ENCODE measurements at regions not wholly inside any gene's neighbourhood (a gene's known extent, or its start where the extent isn't known, plus 50 kb on each side); places are given as distances from the start of the nearest gene placed in this dataset.

DNA sequence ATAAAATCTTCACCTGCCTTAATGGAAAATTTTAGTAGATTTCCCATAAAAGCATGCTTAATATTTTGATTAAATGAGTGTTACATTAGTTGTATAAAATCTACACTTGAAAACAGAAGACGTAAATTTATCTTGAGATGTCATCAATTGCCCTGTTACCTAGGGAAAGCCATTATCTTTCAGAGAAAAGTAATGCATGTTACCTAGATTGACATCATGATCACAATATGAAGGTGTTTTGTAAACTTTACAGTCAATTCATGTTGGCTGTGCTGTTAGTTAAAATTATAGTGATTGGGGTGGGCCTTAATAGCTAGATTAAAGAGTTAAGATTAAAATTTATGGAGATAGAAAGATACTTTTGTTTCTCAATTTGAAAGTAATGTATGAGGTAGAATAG lies 293.2 kb upstream of the PCDH18 start:
- CTCF ChIA-PET, result no interaction called here
- no peak for ATAC-seq
- RAD21 ChIA-PET (ENCODE audit: unreplicated experiment), result no interaction called here
- H3K4me3 ChIP-seq, result no peak overlapping the region
- no peaks in the 10 kb centered on the region for H3K27me3 ChIP-seq (replicated peaks in 1 of 2; ENCODE audit: control insufficient read depth in 2 of 2, insufficient read depth in 2 of 2, low read length in 1 of 2)
- in situ Hi-C loops (cut with MboI), result no loop called here
- H2AFZ ChIP-seq (ENCODE audit: control insufficient read depth, low read depth, low read length), result no peak overlapping the region
- H3K36me3 ChIP-seq (ENCODE audit: control insufficient read depth in 2 of 2, insufficient read depth in 2 of 2, low read length in 1 of 2), result no peaks in the 10 kb centered on the region
- no peak overlapping the region for H3K4me2 ChIP-seq (ENCODE audit: control insufficient read depth, insufficient read depth)
- H3K9ac ChIP-seq (ENCODE audit: control insufficient read depth, insufficient read depth, low read length), result no peak overlapping the region
- H3K27ac ChIP-seq (ENCODE audit: control insufficient read depth, insufficient read depth), result no peak overlapping the region
- no TSS peak for BruUV-seq (replicated peaks)
- FAIRE-seq, result no peak
- H3K79me2 ChIP-seq (ENCODE audit: control insufficient read depth, insufficient read depth, low read length), result no peaks in the 10 kb centered on the region
- SMC1A ChIA-PET (ENCODE audit: uncharacterized antibody, unreplicated experiment), result no interaction called here
- DNase-seq (ENCODE audit: low read depth, low spot score), result no peak
- POLR2A ChIA-PET, result no interaction called here
- TF ChIP-seq, protein P1, sequence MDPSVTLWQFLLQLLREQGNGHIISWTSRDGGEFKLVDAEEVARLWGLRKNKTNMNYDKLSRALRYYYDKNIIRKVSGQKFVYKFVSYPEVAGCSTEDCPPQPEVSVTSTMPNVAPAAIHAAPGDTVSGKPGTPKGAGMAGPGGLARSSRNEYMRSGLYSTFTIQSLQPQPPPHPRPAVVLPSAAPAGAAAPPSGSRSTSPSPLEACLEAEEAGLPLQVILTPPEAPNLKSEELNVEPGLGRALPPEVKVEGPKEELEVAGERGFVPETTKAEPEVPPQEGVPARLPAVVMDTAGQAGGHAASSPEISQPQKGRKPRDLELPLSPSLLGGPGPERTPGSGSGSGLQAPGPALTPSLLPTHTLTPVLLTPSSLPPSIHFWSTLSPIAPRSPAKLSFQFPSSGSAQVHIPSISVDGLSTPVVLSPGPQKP (IDR thresholded peaks at IDR 0.05; ENCODE audit: low read depth, low read length), result no peak
- no peak for TF ChIP-seq JUNB (IDR thresholded peaks at IDR 0.05)
- TF ChIP-seq JUND (IDR thresholded peaks at IDR 0.05; ENCODE audit: low read depth, low read length), result no peak
- H4K20me1 ChIP-seq (ENCODE audit: control insufficient read depth, insufficient read depth), result no peaks in the 10 kb centered on the region
- no peaks in the 10 kb centered on the region for H3K9me3 ChIP-seq (replicated peaks; ENCODE audit: control insufficient read depth, insufficient read depth, low read length)
- intact Hi-C loops (cut with micrococcal nuclease; ENCODE audit: unreplicated experiment), result no loop called here
- no peaks in the 10 kb centered on the region for H3K4me1 ChIP-seq (ENCODE audit: control insufficient read depth, insufficient read depth, low read length)
- 61% methylated on average over 1 of the region's 1 CpG for WGBS (ENCODE audit: insufficient coverage, insufficient replicate concordance, low lambda C conversion rate, missing lambda C conversion rate)

DNA sequence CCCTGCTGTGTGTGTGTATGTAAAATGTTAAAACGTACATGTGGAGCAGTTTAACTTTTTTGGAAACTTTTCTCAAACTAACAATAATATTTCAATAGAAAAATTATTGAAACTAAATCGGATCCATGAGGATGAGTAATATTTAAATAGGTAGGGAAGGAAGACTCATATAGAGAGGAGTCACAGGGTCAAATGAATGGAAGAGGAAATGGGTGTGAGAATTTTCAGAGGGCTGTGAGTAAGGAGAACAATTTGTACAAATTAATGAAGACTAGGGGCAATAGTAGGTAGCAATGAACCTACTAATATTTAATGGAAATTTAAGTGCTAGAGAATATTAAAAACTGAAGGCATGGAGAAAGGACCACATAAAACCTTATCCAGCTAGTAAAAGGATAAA lies 290.7 kb upstream of the PCDH18 start:
- no peaks in the 10 kb centered on the region for H3K4me1 ChIP-seq (ENCODE audit: control insufficient read depth, insufficient read depth, low read length)
- no peak overlapping the region for H3K4me2 ChIP-seq (ENCODE audit: control insufficient read depth, insufficient read depth)
- 0% methylated on average over 2 of the region's 2 CpGs for WGBS (ENCODE audit: insufficient coverage, insufficient replicate concordance, low lambda C conversion rate, missing lambda C conversion rate)
- ChIA-PET CTCF (no interaction called here), SMC1A (ENCODE audit: uncharacterized antibody, unreplicated experiment) (interaction anchor here (0.6 to 0.9 kb wide), 2 partner anchors 857 to 1267 kb away, joined by 3 read pairs; no protein-coding TSS in a partner anchor), POLR2A (no interaction called here), RAD21 (ENCODE audit: unreplicated experiment) (no interaction called here)
- no peak for ATAC-seq
- H3K79me2 ChIP-seq (ENCODE audit: control insufficient read depth, insufficient read depth, low read length), result no peaks in the 10 kb centered on the region
- no peak overlapping the region for H3K4me3 ChIP-seq
- no peaks in the 10 kb centered on the region for H3K9me3 ChIP-seq (replicated peaks; ENCODE audit: control insufficient read depth, insufficient read depth, low read length)
- in situ Hi-C loops (cut with MboI), result no loop called here
- H3K27ac ChIP-seq (ENCODE audit: control insufficient read depth, insufficient read depth), result no peak overlapping the region
- H3K27me3 ChIP-seq (replicated peaks in 1 of 2; ENCODE audit: control insufficient read depth in 2 of 2, insufficient read depth in 2 of 2, low read length in 1 of 2), result no peaks in the 10 kb centered on the region
- TF ChIP-seq ZNF217 (IDR thresholded peaks at IDR 0.05), result no peak
- no peak for TF ChIP-seq BMI1 (IDR thresholded peaks at IDR 0.05; ENCODE audit: borderline replicate concordance)
- TF ChIP-seq, protein P2, sequence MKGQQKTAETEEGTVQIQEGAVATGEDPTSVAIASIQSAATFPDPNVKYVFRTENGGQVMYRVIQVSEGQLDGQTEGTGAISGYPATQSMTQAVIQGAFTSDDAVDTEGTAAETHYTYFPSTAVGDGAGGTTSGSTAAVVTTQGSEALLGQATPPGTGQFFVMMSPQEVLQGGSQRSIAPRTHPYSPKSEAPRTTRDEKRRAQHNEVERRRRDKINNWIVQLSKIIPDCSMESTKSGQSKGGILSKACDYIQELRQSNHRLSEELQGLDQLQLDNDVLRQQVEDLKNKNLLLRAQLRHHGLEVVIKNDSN (IDR thresholded peaks at IDR 0.05; ENCODE audit: borderline replicate concordance, extremely low read length, insufficient read depth, low read depth, low read length), result no peak
- TF ChIP-seq BACH1 (IDR thresholded peaks at IDR 0.05; ENCODE audit: borderline replicate concordance), result no peak
- TF ChIP-seq, protein P3, sequence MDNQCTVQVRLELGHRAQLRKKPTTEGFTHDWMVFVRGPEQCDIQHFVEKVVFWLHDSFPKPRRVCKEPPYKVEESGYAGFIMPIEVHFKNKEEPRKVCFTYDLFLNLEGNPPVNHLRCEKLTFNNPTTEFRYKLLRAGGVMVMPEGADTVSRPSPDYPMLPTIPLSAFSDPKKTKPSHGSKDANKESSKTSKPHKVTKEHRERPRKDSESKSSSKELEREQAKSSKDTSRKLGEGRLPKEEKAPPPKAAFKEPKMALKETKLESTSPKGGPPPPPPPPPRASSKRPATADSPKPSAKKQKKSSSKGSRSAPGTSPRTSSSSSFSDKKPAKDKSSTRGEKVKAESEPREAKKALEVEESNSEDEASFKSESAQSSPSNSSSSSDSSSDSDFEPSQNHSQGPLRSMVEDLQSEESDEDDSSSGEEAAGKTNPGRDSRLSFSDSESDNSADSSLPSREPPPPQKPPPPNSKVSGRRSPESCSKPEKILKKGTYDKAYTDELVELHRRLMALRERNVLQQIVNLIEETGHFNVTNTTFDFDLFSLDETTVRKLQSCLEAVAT (IDR thresholded peaks at IDR 0.05), result no peak
- no peak for TF ChIP-seq ZBED1 (IDR thresholded peaks at IDR 0.05; ENCODE audit: borderline replicate concordance)
- BruUV-seq (replicated peaks), result no TSS peak
- no peak overlapping the region for H2AFZ ChIP-seq (ENCODE audit: control insufficient read depth, low read depth, low read length)
- intact Hi-C loops (cut with micrococcal nuclease; ENCODE audit: unreplicated experiment), result loop anchor here (5.0 kb wide), 1 partner anchor 754 kb away; no protein-coding TSS in a partner anchor
- no peaks in the 10 kb centered on the region for H4K20me1 ChIP-seq (ENCODE audit: control insufficient read depth, insufficient read depth)
- no peak for FAIRE-seq
- H3K36me3 ChIP-seq (ENCODE audit: control insufficient read depth in 2 of 2, insufficient read depth in 2 of 2, low read length in 1 of 2), result no peaks in the 10 kb centered on the region
- DNase-seq (ENCODE audit: low read depth, low spot score), result no peak
- no peak overlapping the region for H3K9ac ChIP-seq (ENCODE audit: control insufficient read depth, insufficient read depth, low read length)

All from GM12878 (cell line).